HG03103 (cell line): ENCODE measurements at regions not wholly inside any gene's neighbourhood (a gene's known extent, or its start where the extent isn't known, plus 50 kb on each side); places are given as distances from the start of the nearest gene placed in this dataset.

ENCODE experiments used
- ATAC-seq: cut with Tn5 transposase; IDR thresholded peaks from one replicate; pipeline ENCODE4 v1.9.1; 2021; ENCODE audit warnings: low read depth; ENCODE audit not compliant: unreplicated experiment

GRCh38 chr16:48011466-48011865 is 144.3 kb downstream of the ABCC12 start:
- ATAC-seq: no peak

GRCh38 chr16:48008011-48008525 is 147.7 kb downstream of the ABCC12 start:
- ATAC-seq: no peak

- ATAC-seq: no peak
These were observed 151.6 kb downstream of the ABCC12 start for GRCh38 chr16:48004141-48004695.

- no peak for ATAC-seq
These were observed 152.4 kb downstream of the ABCC12 start for GRCh38 chr16:48003206-48003907.

GRCh38 chr16:48001324-48001895 is 154.4 kb downstream of the ABCC12 start:
- ATAC-seq: no peak

GRCh38 chr16:48000622-48001021 is 155.2 kb downstream of the ABCC12 start:
- no peak for ATAC-seq

GRCh38 chr16:47999595-47999994 is 156.2 kb downstream of the ABCC12 start:
- no peak for ATAC-seq

GRCh38 chr16:47995354-47995753 is 160.4 kb downstream of the ABCC12 start:
- no peak for ATAC-seq

GRCh38 chr16:47991491-47991890 is 164.3 kb downstream of the ABCC12 start:
- no peak for ATAC-seq

- ATAC-seq: no peak
These were observed 165.1 kb downstream of the ABCC12 start for GRCh38 chr16:47990676-47991075.

GRCh38 chr16:47987136-47987535 is 168.7 kb downstream of the ABCC12 start:
- ATAC-seq: no peak

- ATAC-seq: no peak
These were observed 169.8 kb downstream of the ABCC12 start for GRCh38 chr16:47986031-47986430.

- no peak for ATAC-seq
These were observed 171.1 kb downstream of the ABCC12 start for GRCh38 chr16:47984669-47985068.

GRCh38 chr16:47983999-47984580 is 171.7 kb downstream of the ABCC12 start:
- ATAC-seq: no peak

- no peak for ATAC-seq
These were observed 175.6 kb downstream of the ABCC12 start for GRCh38 chr16:47980212-47980611.

- ATAC-seq: no peak
These were observed 176.1 kb downstream of the ABCC12 start for GRCh38 chr16:47979616-47980182.

GRCh38 chr16:47979164-47979520 is 176.7 kb downstream of the ABCC12 start:
- no peak for ATAC-seq

GRCh38 chr16:47978491-47979163 is 177.2 kb downstream of the ABCC12 start:
- no peak for ATAC-seq

- no peak for ATAC-seq
These were observed 178.0 kb downstream of the ABCC12 start for GRCh38 chr16:47977802-47978201.

- no peak for ATAC-seq
These were observed 179.1 kb downstream of the ABCC12 start for GRCh38 chr16:47976636-47977210.
